ENCODE measurements at regions not wholly inside any gene's neighbourhood (a gene's known extent, or its start where the extent isn't known, plus 50 kb on each side); places are given as distances from the start of the nearest gene placed in this dataset.

GRCh38 chr12:25423355-25424050, 129.6 kb downstream of the LMNTD1 start:
- Histone ChIP-seq H2AFZ (ENCODE audit: low read depth, low read length) (no peak overlapping the region), H3K79me2 (ENCODE audit: control insufficient read depth, insufficient read depth, low read length) (no peaks in the 10 kb centered on the region), H3K4me3 (replicated peaks in 1 of 3; ENCODE audit: insufficient read depth in 1 of 3, low read depth in 1 of 3, low read length in 3 of 3) (no peak overlapping the region), H3K4me1 (ENCODE audit: control insufficient read depth, extremely low read depth, insufficient read depth, low read length) (no peaks in the 10 kb centered on the region), H4K20me1 (replicated peaks; ENCODE audit: control insufficient read depth, extremely low read depth, insufficient read depth, low read length) (no peaks in the 10 kb centered on the region), H3K9ac (replicated peaks; ENCODE audit: extremely low read depth, insufficient read depth, low read length) (no peak overlapping the region), H3K27me3 (ENCODE audit: control insufficient read depth in 2 of 2, insufficient read depth in 2 of 2, low read length in 2 of 2) (no peaks in the 10 kb centered on the region), H3K27ac (ENCODE audit: insufficient read depth, low read depth, low read length) (no peak overlapping the region), H3K4me2 (ENCODE audit: insufficient read depth, low read length) (no peak overlapping the region), H3K36me3 (ENCODE audit: control insufficient read depth in 2 of 2, extremely low read depth in 1 of 2, insufficient read depth in 2 of 2, low read length in 2 of 2) (no peaks in the 10 kb centered on the region), H3K9me3 (replicated peaks; ENCODE audit: control insufficient read depth, insufficient read depth, low read length) (no peaks in the 10 kb centered on the region), H3K9me1 (replicated peaks; ENCODE audit: control insufficient read depth, extremely low read depth, insufficient read depth, low read length) (no peaks in the 10 kb centered on the region)
- TF ChIP-seq MYC (IDR thresholded peaks at IDR 0.05; ENCODE audit: low read depth, low read length) = no peak
- no peak for TF ChIP-seq JUN (IDR thresholded peaks at IDR 0.05; ENCODE audit: borderline replicate concordance, insufficient read depth, insufficient read length, low read depth)
- TF ChIP-seq EZH2 (IDR thresholded peaks at IDR 0.05; ENCODE audit: borderline replicate concordance, low read depth, low read length, severe bottlenecking) = no peak
- no peak for TF ChIP-seq POLR2A (IDR thresholded peaks at IDR 0.05; ENCODE audit: low read depth, low read length)
- TF ChIP-seq MAX (IDR thresholded peaks at IDR 0.05; ENCODE audit: insufficient read depth, insufficient read length) = no peak
- TF ChIP-seq POLR2AphosphoS5 (IDR thresholded peaks at IDR 0.05; ENCODE audit: insufficient read depth, low read depth, low read length) = no peak
- TF ChIP-seq CTCF (IDR thresholded peaks at IDR 0.05; ENCODE audit: extremely low read depth in 1 of 2, insufficient read depth in 1 of 2, low read depth in 1 of 2, low read length in 2 of 2) = no peak
- no peak for TF ChIP-seq GATA2 (IDR thresholded peaks at IDR 0.05; ENCODE audit: insufficient read depth, insufficient read length, low read depth, low read length)
- TF ChIP-seq FOS (IDR thresholded peaks at IDR 0.05; ENCODE audit: borderline replicate concordance, insufficient read depth, low read length) = no peak
- BruUV-seq (replicated peaks) = no TSS peak
- CTCF ChIA-PET = interaction anchor here (2.9 kb wide), 1 partner anchor 11 kb away, joined by 11 read pairs; no protein-coding TSS in a partner anchor
- FAIRE-seq (no peak), DNase-seq (ENCODE audit: low read depth, low spot score) (no peak)
- intact Hi-C loops (cut with micrococcal nuclease) (no loop called here), dilution Hi-C loops (cut with MboI; ENCODE audit: extremely low pct_ligation_motif_present, low sequenced_read_pairs) (no loop called here)
- POLR2A ChIA-PET = no interaction called here

Data from endothelial cell of umbilical vein (primary cell).